GM12873 (cell line): ENCODE measurements at regions not wholly inside any gene's neighbourhood (a gene's known extent, or its start where the extent isn't known, plus 50 kb on each side); places are given as distances from the start of the nearest gene placed in this dataset.

Experiments
- TF ChIP-seq, protein P1 (sequence below): IDR thresholded peaks from 2 replicates; pipeline ENCODE4 v1.5.1; 2012; ENCODE audit warnings: low read depth, mild to moderate bottlenecking, moderate library complexity, low read length, control low read depth; ENCODE audit not compliant: insufficient read depth; ENCODE audit errors: missing control alignments

DNA sequence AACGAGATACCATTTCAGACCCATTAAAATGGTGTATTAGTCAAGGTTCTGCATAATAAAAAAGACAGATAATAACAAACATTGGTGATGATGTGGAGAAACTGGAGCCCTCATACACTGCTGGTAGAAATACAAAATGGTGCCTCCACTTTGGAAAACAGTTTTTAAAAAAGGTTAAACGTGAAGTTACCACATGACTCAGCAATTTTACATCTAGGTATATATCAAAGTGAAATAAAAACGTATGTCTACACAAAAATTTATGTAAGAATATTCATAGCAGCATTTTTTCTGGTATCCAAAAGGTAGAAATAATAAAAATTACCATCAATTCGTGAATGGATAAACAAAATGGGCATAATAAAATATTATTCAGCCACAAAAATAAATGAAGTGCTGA lies 519.8 kb downstream of the TLE4 start:
- TF ChIP-seq, protein P1, sequence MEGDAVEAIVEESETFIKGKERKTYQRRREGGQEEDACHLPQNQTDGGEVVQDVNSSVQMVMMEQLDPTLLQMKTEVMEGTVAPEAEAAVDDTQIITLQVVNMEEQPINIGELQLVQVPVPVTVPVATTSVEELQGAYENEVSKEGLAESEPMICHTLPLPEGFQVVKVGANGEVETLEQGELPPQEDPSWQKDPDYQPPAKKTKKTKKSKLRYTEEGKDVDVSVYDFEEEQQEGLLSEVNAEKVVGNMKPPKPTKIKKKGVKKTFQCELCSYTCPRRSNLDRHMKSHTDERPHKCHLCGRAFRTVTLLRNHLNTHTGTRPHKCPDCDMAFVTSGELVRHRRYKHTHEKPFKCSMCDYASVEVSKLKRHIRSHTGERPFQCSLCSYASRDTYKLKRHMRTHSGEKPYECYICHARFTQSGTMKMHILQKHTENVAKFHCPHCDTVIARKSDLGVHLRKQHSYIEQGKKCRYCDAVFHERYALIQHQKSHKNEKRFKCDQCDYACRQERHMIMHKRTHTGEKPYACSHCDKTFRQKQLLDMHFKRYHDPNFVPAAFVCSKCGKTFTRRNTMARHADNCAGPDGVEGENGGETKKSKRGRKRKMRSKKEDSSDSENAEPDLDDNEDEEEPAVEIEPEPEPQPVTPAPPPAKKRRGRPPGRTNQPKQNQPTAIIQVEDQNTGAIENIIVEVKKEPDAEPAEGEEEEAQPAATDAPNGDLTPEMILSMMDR = no peak

DNA sequence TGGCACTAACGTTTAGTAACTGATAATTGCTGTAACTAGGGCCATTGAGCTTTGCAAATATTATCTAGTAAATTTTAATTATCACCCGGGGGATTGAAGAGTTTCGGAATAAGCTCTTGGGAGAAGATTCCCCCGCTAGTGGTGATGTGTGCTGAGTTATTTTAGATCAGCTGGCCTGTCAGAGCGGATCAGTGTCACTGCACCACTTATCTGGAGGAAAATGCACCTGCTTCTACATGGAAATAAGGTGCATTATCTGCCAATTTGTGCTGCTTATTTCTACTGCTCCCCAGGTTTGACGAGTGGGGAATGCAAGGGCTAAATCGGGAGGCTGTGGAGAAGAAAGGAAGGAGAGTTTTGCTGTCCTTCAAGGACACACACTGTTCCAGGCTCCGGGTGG lies 518.6 kb downstream of the TLE4 start:
- TF ChIP-seq, protein P1 = no peak

DNA sequence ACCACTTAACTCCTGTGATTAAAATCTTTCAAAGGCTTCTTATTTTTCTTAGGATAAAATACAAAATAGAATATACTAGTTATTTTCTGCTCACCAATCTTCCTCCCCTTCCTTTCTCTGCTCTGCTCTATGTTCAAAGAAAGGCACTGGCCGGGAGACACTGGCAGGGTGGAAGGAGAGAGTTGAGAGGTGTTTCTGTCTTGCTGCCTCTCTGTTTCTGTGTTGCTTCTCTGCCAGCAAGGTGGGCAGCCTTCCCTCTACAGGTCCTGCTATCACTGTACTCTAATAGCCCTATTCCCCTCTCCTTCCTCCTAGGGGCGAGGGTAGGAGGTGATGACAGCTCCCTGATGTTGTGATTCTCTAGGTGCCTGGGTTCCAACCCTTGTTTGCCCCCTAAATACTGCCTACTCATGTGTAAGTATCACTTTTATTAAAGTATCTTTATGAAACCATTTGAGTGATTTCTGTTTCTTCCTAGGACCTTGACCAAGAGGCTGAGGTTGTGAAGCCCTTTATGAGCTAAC lies 515.1 kb downstream of the TLE4 start:
- TF ChIP-seq, protein P1 = no peak

DNA sequence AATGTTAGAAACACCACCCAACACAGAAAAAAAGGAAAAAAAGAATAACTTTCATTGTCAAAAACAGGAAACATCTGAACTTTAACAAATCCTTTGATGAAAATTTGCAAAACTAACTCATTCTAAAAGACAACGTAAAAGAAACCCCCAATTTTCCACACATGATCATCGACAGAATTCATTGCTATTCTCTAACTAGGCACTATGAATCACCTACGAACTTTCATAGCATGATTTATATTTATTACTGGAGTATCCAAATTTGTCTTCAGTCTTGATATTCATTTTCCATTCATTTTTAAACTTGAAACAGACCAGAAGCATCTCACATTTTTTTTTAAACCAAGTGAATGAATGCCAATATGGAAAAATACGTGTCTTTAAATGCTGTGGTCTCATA lies 514.6 kb downstream of the TLE4 start:
- TF ChIP-seq, protein P1 = no peak

DNA sequence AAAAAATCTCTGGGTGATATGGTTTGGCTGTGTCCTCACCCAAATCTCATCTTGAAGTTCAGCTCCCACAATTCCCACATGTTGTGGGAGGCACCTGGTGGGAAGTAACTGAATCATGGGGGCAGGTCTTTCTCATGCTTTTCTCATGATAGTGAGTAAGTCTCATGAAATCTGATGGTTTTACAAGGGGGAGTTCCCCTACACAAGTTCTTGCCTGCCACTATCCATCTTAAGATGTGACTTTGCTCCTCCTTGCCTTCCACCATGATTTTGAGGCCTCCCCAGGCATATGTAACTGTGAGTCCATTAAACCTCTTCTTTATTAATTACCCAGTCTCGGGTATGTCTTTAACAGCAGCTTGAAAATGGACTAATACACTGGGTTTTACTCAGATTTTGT lies 513.9 kb downstream of the TLE4 start:
- TF ChIP-seq, protein P1 = no peak

DNA sequence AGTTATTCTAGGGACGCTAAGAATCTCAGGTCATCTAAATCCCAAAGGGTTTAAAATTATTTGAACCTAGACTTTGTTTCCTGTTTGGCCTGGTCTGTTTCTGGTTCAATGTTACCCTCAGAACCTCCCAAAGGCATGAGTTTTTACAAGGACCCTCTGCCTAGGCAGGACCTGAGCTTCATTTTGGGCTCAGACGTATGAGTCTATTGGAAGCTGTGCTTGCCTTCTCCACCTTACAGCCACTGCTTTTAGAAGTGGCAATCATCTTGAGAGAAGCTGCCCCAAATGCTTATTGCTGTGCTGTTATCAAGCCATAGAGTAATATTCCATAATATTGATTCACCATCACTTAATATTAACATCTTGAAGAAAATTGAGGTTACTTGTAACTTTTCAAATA lies 510.4 kb downstream of the TLE4 start:
- TF ChIP-seq, protein P1 = no peak

DNA sequence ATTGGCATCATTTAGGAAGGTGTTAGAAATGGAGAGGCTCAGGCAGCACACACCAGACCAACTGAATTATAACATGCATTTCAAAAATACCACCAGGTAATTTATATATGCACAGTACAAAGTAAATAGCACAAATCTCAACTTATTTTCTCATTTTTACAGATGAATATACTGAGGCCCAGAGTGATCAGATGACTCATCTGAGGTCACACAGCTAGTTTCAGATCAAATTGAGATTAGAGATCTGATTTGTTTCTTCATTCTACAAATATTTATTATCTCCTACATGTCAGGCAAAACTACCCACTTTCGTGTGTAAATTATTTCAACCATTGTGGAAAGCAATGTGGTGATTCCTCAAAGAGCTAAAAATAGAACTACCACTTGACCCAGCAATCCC lies 507.1 kb downstream of the TLE4 start:
- TF ChIP-seq, protein P1 = no peak
